ENCODE measurements at regions not wholly inside any gene's neighbourhood (a gene's known extent, or its start where the extent isn't known, plus 50 kb on each side); places are given as distances from the start of the nearest gene placed in this dataset.
A peak's percentile ranks its signal among the peaks of the same experiment; 100 is the strongest.

- DNase-seq (ENCODE audit: extremely low read depth in 1 of 2, low read depth in 1 of 2), result no peak
These were observed 187.8 kb downstream of the TOMM20 start for GRCh38 chr1:234940841-234941240.

DNA sequence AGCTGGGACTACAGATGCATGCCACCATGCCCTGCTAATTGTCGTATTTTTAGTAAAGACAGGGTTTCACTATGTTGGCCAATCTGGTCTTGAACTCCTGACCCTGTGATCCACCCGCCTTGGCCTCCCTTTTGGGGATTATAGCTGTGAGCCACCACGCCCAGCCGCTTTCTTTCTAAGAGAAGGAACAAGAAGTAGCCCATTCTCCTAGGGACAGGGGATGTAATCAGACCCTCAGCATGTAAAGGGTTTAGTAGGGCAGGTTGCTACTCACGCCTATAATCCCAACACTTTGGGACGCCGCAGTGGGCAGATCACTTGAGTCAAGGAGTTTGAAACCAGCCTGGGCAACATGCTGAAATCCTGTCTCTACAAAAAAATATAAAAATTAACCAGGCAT lies 189.7 kb downstream of the TOMM20 start:
- no peak for DNase-seq (ENCODE audit: extremely low read depth in 1 of 2, low read depth in 1 of 2)

DNA sequence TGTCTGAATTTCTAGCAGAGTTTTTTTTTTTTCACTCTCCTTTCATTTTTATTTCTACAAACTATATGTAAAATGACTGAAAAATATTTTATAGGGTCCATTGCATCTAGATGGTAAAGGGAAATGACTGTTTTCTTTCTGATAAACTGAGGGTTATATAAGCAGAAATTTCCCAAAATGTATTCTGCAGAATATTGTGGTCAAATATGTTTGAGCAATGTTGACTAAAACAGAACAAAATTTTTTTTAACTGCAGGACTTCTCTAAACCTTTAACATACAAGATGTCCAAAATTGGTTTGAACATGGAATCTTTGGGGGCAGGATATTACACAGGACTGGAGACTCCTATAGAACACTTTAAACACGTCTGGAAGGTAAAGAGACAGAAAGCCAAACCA lies 190.5 kb downstream of the TOMM20 start:
- no peak for DNase-seq (ENCODE audit: extremely low read depth in 1 of 2, low read depth in 1 of 2)

DNA sequence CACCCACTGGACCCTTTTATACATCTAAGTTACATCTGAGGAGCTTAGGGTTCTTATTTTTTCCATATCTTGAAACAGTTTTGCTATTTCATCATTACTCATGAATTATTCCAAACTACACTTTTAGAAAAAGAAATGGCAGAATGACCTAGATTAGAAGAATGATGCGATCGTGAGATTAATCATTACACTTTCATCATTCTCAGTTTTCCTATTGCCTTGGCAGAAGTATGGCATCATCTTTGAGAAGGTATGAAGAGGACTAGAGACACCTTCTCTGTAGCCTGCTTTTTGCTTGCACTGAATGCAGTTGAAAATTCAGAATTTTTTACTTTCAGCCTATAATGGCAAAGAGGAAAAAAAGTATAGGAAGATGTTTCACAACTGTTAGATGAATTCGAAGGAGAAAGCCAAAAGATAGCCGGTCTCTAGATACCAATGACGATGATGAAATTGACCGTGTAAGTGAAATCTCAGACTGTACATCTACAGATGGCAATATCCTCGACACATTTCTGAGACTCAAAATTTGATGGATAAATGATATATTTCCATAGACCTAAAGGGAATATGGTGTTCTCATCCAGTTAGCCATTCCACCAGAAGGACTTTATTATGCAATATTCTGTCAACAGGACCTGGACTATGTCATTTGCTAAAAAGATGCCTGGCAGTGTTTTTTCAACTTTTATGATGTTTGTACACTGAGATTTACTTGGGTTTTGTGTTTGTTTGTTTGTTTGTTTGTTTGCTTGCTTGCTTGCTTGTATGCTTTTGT lies 191.8 kb downstream of the TOMM20 start:
- DNase-seq (ENCODE audit: extremely low read depth in 1 of 2, low read depth in 1 of 2), result no peak

GRCh38 chr1:234934611-234935033 lies 194.0 kb downstream of the TOMM20 start:
- DNase-seq (ENCODE audit: extremely low read depth in 1 of 2, low read depth in 1 of 2), result no peak

DNA sequence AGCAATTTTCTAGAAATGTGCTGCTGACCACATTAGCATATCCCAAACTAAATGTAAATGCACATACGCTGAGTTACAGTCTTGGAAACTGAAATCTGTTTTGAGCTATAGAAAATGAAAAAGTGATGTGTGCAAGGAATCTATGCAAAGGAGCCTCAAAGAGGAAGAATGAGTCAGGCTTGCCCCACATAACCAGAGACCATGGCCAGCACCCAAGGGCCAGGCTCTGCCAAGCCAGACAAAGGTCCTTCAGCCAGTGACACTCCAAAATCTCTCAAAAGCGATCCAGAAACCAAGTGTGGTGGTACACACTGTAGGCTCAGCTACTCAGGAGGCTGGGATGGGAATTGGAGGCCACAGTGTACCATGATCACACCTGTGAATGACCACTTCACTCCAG lies 195.2 kb downstream of the TOMM20 start:
- DNase-seq (ENCODE audit: extremely low read depth in 1 of 2, low read depth in 1 of 2), result no peak

GRCh38 chr1:234932511-234933430 lies 195.9 kb downstream of the TOMM20 start:
- no peak for DNase-seq (ENCODE audit: extremely low read depth in 1 of 2, low read depth in 1 of 2)

GRCh38 chr1:234932106-234932505 lies 196.5 kb downstream of the TOMM20 start:
- no peak for DNase-seq (ENCODE audit: extremely low read depth in 1 of 2, low read depth in 1 of 2)

DNA sequence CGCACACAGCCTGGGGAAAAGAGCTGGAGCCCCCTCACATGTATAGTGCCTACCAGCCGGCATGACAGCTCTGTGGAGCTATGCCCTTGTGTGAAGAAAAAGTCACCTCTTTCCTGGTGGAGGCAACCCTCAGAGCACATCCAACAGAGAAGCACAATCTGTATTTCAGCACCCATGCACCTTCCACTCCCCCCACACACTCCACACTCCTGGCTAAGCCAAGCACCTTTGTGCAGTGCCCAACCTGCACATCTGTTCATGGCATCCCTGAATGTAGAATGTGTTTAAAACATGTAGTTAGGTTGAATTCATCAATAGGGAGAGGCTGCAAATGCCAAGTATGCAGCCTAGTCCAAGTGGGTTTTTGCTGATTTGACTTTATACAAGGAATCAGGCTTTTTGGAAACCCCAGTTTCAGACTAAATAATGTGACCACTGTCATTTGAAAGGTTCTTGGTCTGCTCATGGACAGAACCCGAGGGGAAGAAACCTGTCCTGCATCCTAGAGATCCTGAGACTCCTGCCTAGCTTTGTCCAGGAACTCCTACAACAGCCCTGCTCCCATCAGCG lies 197.1 kb downstream of the TOMM20 start:
- DNase-seq (ENCODE audit: extremely low read depth in 1 of 2, low read depth in 1 of 2), result no peak

- no peak for DNase-seq (ENCODE audit: extremely low read depth in 1 of 2, low read depth in 1 of 2)
These were observed 199.3 kb downstream of the TOMM20 start for GRCh38 chr1:234929369-234929768.

- no peak for DNase-seq (ENCODE audit: extremely low read depth in 1 of 2, low read depth in 1 of 2)
These were observed 200.0 kb downstream of the TOMM20 start for GRCh38 chr1:234928642-234929041.

- no peak for DNase-seq (ENCODE audit: extremely low read depth in 1 of 2, low read depth in 1 of 2)
These were observed 200.5 kb downstream of the TOMM20 start for GRCh38 chr1:234927971-234928640.

DNA sequence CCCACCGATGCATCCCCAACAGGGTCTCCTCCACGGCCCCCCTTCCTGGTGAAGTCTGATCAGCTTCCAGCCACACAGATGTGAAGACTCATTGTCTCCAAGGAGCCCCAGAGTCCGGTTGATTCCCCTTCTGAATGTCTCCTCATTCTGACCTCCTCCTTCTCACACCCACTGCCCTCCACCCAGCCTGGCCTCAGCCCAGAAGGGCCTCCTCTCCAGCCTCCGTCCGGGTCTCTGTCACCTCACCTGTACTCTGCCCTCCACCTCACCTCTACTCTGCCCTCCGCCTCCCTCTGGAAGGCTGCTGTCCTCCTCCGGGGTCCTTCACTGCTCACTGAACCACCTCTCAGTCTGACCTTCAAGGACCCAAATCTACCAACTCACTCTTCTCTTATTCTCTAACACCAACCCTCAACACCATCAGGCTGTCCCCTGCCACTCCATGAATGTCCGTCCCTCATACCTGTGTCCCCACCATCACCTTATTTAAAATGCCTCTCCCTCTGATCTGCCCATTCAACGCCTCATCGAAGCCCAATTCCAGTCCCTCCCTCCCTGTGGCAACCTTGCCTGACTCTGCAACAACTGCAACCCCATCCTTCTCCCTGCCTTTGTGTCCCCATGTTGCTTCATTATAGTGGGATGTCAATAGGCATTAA lies 201.2 kb downstream of the TOMM20 start:
- DNase-seq (ENCODE audit: extremely low read depth in 1 of 2, low read depth in 1 of 2), result no peak

DNA sequence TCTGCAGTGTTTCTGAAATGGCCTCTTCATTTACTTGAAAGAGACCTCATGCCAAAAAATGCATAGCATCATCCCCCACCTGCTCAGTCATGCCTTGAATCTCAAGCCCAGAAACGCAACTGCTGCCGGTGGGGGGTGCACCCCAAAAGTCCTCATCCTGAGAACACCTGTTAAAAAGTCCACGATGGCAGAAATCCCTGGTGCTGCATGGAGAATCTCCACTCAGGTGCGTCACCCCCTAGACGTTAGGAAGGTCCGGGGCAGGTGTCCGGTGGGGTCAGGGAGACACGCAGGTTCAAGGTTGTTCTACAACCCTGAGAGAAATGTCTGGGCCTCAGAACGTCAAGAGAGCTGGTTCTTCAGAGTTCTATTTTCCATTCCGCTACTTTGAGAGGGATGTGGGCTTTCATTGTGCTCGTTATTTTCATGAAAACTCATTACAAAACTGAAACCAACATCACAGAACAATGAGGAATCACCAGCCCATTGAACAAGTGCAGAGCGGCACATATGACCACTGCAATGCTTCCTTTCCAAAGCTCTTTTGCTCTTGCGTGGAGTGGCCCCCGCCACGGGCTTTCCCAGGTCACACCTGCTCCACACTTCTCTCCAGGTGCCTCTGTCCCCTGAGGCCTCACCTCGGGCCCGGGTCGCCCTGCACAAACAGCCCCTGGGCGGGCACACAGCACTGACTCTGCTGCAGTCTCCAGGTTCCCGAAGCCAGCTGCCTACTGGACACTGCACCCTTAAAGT lies 201.9 kb downstream of the TOMM20 start:
- peak in 1 of 2 donors; percentile 44 for DNase-seq (ENCODE audit: extremely low read depth in 1 of 2, low read depth in 1 of 2)

DNA sequence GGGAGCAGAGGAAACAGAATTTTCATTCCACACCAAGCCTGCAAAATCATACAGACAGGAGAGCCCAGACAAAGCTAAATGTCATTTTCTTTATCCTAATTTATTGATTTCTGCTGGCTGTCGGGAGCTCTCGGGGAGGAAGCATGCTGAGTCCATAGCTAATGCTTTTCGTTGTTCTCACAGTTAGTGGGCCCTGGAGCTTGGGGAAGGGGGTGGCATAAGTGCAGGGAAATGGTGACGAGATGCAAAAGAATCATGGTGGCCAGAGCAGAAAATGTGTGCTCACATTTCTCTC lies 202.4 kb downstream of the TOMM20 start:
- no peak for DNase-seq (ENCODE audit: extremely low read depth in 1 of 2, low read depth in 1 of 2)

- DNase-seq (ENCODE audit: extremely low read depth in 1 of 2, low read depth in 1 of 2), result no peak
These were observed 203.0 kb downstream of the TOMM20 start for GRCh38 chr1:234925440-234926263.

- DNase-seq (ENCODE audit: extremely low read depth in 1 of 2, low read depth in 1 of 2), result no peak
These were observed 203.9 kb downstream of the TOMM20 start for GRCh38 chr1:234924450-234925355.

DNA sequence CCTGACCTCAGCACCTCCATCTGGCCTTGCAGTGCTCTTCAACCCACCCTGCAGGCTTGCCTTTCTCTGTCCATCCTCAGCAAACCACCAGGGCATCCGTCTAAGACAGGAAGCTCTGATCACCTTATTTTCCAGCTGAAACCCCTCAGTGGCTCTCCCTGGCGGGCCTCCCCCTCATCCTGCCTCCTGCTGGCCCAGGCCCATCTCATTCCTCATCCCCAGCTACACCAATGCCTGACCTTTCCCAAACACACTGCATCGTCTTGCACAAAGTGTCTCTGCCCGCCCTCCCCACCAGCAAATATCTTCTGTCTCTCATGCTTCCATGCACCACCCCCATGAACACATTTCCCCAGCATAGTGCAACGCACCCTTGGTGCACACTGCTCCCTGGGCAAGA lies 205.0 kb downstream of the TOMM20 start:
- DNase-seq (ENCODE audit: extremely low read depth in 1 of 2, low read depth in 1 of 2), result no peak

Data from stimulated activated CD8-positive, alpha-beta memory T cell treated with anti-CD3 and anti-CD28 coated beads, Interleukin-7, amount 100 ng/mL, for 48 hours (primary cell).